Smooth muscle cell (in vitro differentiated cells): ENCODE measurements at regions not wholly inside any gene's neighbourhood (a gene's known extent, or its start where the extent isn't known, plus 50 kb on each side); places are given as distances from the start of the nearest gene placed in this dataset.

Source experiments
- DNase-seq: peaks from one replicate; lab custom pipeline; 2025; ENCODE audit not compliant: unreplicated experiment; lab: John Stamatoyannopoulos, UW
- H2AFZ ChIP-seq: fragments of 200-600 bp; sonication (generic); 2 replicates; pipeline ENCODE4 v1.6.0; 2016; ENCODE audit warnings: antibody characterized with exemption, low read depth, mild to moderate bottlenecking
- H3F3A ChIP-seq: fragments of 200-600 bp; sonication (generic); 2 replicates; pipeline ENCODE4 v1.6.0; 2017; ENCODE audit warnings: antibody characterized with exemption, low read depth
- H3K27ac ChIP-seq: fragments of 200-600 bp; sonication (generic); 2 replicates; pipeline ENCODE4 v1.5.1; 2016; ENCODE audit warnings: low read depth, mild to moderate bottlenecking
- H3K27me3 ChIP-seq: fragments of 200-600 bp; sonication (generic); 2 replicates; pipeline ENCODE4 v1.6.1; 2016; ENCODE audit warnings: low read depth, mild to moderate bottlenecking
- H3K36me3 ChIP-seq: fragments of 200-600 bp; sonication (generic); 2 replicates; pipeline ENCODE4 v1.5.1; 2016; ENCODE audit warnings: low read depth
- H3K4me1 ChIP-seq: fragments of 200-600 bp; sonication (generic); 2 replicates; pipeline ENCODE4 v1.5.1; 2016; ENCODE audit warnings: low read depth
- H3K4me2 ChIP-seq: fragments of 200-600 bp; sonication (generic); 2 replicates; pipeline ENCODE4 v1.6.0; 2016; ENCODE audit warnings: mild to moderate bottlenecking
- H3K4me3 ChIP-seq: fragments of 200-600 bp; sonication (generic); 2 replicates; pipeline ENCODE4 v1.5.1; 2016; ENCODE audit warnings: mild to moderate bottlenecking
- H3K79me2 ChIP-seq: fragments of 200-600 bp; sonication (generic); 2 replicates; pipeline ENCODE4 v1.6.0; 2016; ENCODE audit warnings: low read depth, mild to moderate bottlenecking
- H3K9ac ChIP-seq: fragments of 200-600 bp; sonication (generic); 2 replicates; pipeline ENCODE4 v1.6.0; 2016; ENCODE audit warnings: low read depth
- H3K9me3 ChIP-seq: fragments of 200-600 bp; sonication (generic); replicated peaks from 2 replicates; pipeline ENCODE4 v1.5.1; 2016; ENCODE audit warnings: low read depth
- H4K20me1 ChIP-seq: fragments of 200-600 bp; sonication (generic); 2 replicates; pipeline ENCODE4 v1.6.0; 2016; ENCODE audit warnings: low read depth
- WGBS: methylation state at CpG from one replicate; pipeline ENCODE4 v1.1.7; 2016; ENCODE audit warnings: low lambda C conversion rate; 5-methylcytosine and 5-hydroxymethylcytosine counted together
- TF ChIP-seq, protein P1 (sequence below): fragments of 200-600 bp; sonication (generic); IDR thresholded peaks from 2 replicates; pipeline ENCODE4 v1.5.1; 2017; ENCODE audit warnings: borderline replicate concordance, mild to moderate bottlenecking, antibody characterized with exemption; ENCODE audit not compliant: insufficient read depth, poor library complexity, severe bottlenecking

DNA sequence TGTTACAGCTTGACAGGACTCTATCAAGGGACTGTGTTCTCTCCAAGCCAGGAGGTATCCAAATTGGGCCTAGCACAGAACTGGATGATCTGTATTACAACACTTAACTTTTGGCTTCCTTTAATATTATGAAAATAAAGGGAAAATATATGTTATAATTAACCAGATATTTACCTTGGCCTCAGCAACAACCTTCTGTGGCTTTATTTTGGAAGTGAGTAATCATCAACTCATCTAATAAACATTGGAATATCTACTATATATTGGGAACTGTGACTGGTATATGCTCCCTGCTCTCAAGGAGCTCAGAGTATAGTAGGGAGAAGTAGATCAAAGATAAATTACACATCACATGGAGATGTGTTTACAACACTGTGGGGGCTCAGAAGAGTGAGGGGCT, 352.2 kb downstream of the METTL15 start:
- TF ChIP-seq, protein P1, sequence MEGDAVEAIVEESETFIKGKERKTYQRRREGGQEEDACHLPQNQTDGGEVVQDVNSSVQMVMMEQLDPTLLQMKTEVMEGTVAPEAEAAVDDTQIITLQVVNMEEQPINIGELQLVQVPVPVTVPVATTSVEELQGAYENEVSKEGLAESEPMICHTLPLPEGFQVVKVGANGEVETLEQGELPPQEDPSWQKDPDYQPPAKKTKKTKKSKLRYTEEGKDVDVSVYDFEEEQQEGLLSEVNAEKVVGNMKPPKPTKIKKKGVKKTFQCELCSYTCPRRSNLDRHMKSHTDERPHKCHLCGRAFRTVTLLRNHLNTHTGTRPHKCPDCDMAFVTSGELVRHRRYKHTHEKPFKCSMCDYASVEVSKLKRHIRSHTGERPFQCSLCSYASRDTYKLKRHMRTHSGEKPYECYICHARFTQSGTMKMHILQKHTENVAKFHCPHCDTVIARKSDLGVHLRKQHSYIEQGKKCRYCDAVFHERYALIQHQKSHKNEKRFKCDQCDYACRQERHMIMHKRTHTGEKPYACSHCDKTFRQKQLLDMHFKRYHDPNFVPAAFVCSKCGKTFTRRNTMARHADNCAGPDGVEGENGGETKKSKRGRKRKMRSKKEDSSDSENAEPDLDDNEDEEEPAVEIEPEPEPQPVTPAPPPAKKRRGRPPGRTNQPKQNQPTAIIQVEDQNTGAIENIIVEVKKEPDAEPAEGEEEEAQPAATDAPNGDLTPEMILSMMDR: no peak
- no peaks in the 10 kb centered on the region for H3K9me3 ChIP-seq
- H3K27me3 ChIP-seq: no peaks in the 10 kb centered on the region
- no peak for DNase-seq
- no peaks in the 10 kb centered on the region for H3F3A ChIP-seq
- no peak overlapping the region for H3K4me3 ChIP-seq
- H3K4me1 ChIP-seq: no peaks in the 10 kb centered on the region
- H3K27ac ChIP-seq: no peak overlapping the region
- H3K9ac ChIP-seq: no peak overlapping the region
- H3K4me2 ChIP-seq: no peak overlapping the region
- no peaks in the 10 kb centered on the region for H4K20me1 ChIP-seq
- H2AFZ ChIP-seq: no peak overlapping the region
- H3K79me2 ChIP-seq: no peaks in the 10 kb centered on the region
- H3K36me3 ChIP-seq: no peaks in the 10 kb centered on the region

DNA sequence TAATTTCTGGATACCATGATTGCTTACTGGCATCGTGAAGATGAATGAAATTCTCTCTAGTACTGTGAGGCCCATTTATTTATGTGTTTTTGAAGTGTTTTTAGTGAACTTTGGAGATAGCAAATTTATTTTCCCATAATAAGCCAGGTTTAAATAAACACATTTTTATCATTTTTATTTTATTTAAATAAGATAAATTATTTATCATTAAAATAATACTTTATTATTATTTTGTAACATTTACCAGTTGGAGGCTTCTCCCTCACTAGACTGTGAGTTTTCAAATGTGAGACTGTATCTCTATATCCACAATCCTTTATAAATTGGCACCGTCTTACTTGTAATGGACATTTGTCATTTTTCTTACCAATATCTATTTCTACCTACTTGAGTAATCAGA, 351.7 kb downstream of the METTL15 start:
- no peaks in the 10 kb centered on the region for H3F3A ChIP-seq
- H3K4me2 ChIP-seq: no peak overlapping the region
- TF ChIP-seq, protein P1: no peak
- no peaks in the 10 kb centered on the region for H4K20me1 ChIP-seq
- no peak overlapping the region for H3K27ac ChIP-seq
- no peaks in the 10 kb centered on the region for H3K36me3 ChIP-seq
- no peaks in the 10 kb centered on the region for H3K4me1 ChIP-seq
- H3K9me3 ChIP-seq: no peaks in the 10 kb centered on the region
- H3K27me3 ChIP-seq: no peaks in the 10 kb centered on the region
- no peak overlapping the region for H3K9ac ChIP-seq
- H3K79me2 ChIP-seq: no peaks in the 10 kb centered on the region
- no peak overlapping the region for H2AFZ ChIP-seq
- no peak overlapping the region for H3K4me3 ChIP-seq
- 93% methylated on average over 2 of the region's 2 CpGs for WGBS
- no peak for DNase-seq

DNA sequence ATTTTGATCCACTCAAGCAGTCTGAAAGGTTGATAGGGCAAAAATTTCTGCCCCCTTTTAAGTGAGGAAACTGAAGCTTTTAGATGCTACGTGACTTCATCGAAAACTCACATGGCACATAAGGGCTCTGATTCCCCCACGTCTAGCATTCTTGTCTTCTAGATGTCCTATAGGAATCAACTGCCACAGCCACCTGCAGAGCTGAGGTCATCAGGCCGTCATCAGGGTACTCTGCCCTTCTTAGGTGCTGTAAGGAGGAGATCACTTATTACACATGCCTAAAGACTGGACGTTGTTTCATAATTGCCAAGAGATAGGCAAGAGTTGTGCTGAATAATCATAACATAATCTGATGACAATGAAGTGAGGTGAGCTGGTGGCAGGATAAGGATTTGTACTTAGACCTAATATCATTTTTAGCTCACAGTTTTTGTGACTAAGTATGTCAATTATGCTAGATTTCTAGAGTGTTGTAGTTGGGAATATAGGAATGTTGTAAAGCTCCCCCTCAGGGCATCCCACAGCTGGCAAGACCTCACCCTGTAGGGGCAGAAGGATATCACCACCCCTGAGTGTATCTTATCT, 349.4 kb downstream of the METTL15 start:
- DNase-seq: no peak

DNA sequence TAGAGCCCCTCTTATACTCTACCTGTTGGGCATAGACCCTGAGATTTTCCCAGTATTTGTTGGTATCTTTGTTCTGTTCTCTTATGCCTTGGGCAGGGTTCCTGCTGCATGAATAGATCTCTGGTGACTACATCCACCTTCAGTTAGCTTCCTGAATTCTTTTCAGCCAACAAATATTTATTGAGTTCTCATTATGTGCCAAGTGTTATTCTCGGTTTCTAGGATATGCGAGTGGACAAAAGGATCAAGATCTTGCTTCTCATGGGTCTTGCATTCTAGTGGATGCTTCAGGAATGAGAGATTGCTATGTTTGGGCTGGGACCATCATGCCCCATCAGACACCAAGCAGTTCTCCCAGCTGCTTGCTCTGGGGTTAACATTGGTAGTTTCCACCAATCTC, 340.0 kb downstream of the METTL15 start:
- H3K27ac ChIP-seq: no peak overlapping the region
- TF ChIP-seq, protein P1: no peak
- H3K4me1 ChIP-seq: no peaks in the 10 kb centered on the region
- no peak overlapping the region for H2AFZ ChIP-seq
- H4K20me1 ChIP-seq: no peaks in the 10 kb centered on the region
- no peaks in the 10 kb centered on the region for H3F3A ChIP-seq
- DNase-seq: no peak
- H3K4me3 ChIP-seq: no peak overlapping the region
- H3K9me3 ChIP-seq: no peaks in the 10 kb centered on the region
- 96% methylated on average over 2 of the region's 2 CpGs for WGBS
- no peak overlapping the region for H3K9ac ChIP-seq
- no peaks in the 10 kb centered on the region for H3K36me3 ChIP-seq
- H3K79me2 ChIP-seq: no peaks in the 10 kb centered on the region
- no peaks in the 10 kb centered on the region for H3K27me3 ChIP-seq
- no peak overlapping the region for H3K4me2 ChIP-seq

More for the DNA sequence above, 349.4 kb downstream of the METTL15 start:
- no peaks in the 10 kb centered on the region for H3K27me3 ChIP-seq
- no peak overlapping the region for H3K4me3 ChIP-seq
- H3K79me2 ChIP-seq: no peaks in the 10 kb centered on the region
- no peaks in the 10 kb centered on the region for H3K9me3 ChIP-seq
- H4K20me1 ChIP-seq: no peaks in the 10 kb centered on the region
- TF ChIP-seq, protein P1: no peak
- WGBS: 82% methylated on average over 5 of the region's 5 CpGs
- no peak overlapping the region for H2AFZ ChIP-seq
- no peak overlapping the region for H3K9ac ChIP-seq
- H3K4me2 ChIP-seq: no peak overlapping the region
- no peaks in the 10 kb centered on the region for H3K36me3 ChIP-seq
- H3F3A ChIP-seq: no peaks in the 10 kb centered on the region
- H3K4me1 ChIP-seq: no peaks in the 10 kb centered on the region
- H3K27ac ChIP-seq: no peak overlapping the region
